COLO668 (cell line): ENCODE measurements at regions not wholly inside any gene's neighbourhood (a gene's known extent, or its start where the extent isn't known, plus 50 kb on each side); places are given as distances from the start of the nearest gene placed in this dataset.

Source experiments
- DNase-seq: peaks from one replicate; lab custom pipeline; 2025; ENCODE audit not compliant: unreplicated experiment; lab: John Stamatoyannopoulos, UW

DNA sequence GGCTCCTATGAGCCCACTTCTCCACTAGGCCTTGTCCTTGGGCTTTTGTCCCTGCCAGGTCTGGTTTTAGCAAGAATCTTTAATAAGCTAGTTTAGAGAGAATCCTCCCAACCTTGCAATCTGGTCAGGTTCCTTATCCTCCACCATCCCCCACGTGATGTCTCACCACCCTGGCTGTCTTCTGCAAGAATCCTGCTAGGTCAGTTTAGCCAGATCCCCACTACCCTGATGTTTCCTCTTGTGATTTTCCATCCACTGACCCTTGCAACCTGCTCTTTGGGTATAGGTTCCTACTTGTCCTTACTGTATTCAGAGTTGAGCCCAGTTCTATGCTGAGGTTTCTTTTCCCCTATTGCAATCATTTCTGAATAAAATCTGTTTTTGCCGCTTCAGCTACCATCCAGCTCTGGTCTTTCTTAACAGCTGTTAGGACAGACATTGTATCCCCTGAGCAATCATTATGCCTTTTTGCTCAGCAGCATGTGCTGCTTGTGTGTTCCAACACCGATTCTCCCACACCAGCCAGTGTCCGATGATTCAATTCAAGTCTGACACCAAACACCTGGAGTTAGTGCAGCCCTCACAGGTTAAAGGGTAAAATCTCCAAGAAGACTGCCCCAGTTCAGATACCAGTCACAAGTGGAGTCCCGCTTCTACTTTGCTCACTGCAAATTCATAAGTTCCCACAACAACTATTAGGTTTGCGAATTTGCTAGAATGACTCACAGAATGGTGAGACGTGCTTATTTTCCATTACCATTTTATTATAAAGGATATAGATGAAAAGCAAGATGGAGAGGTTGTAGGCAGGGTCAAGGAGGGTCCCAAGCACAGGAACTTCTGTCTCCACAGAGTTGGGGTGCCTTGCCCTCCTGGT lies 62.2 kb upstream of the ADCY1 start:
- DNase-seq = no peak

DNA sequence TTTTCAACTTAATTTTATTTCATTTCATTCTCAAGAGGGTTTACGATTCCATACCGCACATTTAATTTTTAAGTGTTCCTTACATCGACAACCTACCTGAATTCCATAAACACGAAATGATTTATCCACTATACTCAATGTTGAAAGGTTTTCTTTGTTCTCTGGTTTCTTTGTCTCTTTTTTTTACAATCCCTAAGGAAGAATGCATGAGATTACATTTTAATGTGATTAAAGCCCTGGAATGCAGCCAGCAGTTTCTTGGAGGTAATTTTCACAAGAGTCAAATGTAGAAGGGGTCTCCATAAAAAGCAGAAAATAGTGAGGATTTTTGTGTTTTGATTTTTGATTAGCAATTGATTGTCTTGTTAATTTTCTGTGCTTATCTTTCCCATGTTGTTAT lies 59.2 kb upstream of the ADCY1 start:
- no peak for DNase-seq

DNA sequence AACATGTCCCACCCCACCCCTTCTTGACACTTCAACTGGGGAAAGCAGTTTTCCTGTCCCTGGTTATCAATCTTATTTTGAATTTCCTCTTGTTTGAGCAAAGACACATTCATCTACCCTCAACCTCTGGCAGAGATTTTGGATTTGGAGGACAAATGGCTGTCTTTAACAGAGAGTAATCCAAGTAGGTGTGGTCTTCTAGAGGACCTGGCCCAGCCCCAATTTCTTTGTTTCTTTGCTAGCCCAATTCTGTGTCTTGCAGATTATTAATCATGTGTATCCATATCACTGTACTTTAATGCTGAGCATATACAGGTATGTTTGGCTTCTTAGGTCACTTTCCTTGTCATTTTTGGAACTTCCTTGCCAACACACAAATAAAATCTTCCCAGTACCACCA lies 58.8 kb upstream of the ADCY1 start:
- DNase-seq = no peak
